KMS-11 (cell line): ENCODE measurements at regions not wholly inside any gene's neighbourhood (a gene's known extent, or its start where the extent isn't known, plus 50 kb on each side); places are given as distances from the start of the nearest gene placed in this dataset.

Experiments used
- H2AFZ ChIP-seq: fragments of 200-600 bp; sonication (generic); 2 replicates; pipeline ENCODE4 v1.6.1; 2016; ENCODE audit warnings: antibody characterized with exemption, mixed run types, low read depth
- H3K27ac ChIP-seq: fragments of 200-600 bp; sonication (generic); 2 replicates; pipeline ENCODE4 v1.6.1; 2016; ENCODE audit warnings: mild to moderate bottlenecking, mixed run types
- H3K27me3 ChIP-seq: fragments of 200-600 bp; sonication (generic); 2 replicates; pipeline ENCODE4 v1.6.1; 2017; ENCODE audit warnings: mild to moderate bottlenecking, low read depth, mixed run types, moderate library complexity; ENCODE audit not compliant: insufficient read depth
- H3K36me3 ChIP-seq: fragments of 200-600 bp; sonication (generic); 2 replicates; pipeline ENCODE4 v1.6.1; 2017; ENCODE audit warnings: mild to moderate bottlenecking, mixed run types; ENCODE audit not compliant: insufficient read depth
- H3K4me1 ChIP-seq: fragments of 200-600 bp; sonication (generic); 2 replicates; pipeline ENCODE4 v1.6.1; 2016; ENCODE audit warnings: mild to moderate bottlenecking, low read depth, mixed run types; ENCODE audit not compliant: poor library complexity, severe bottlenecking
- H3K4me2 ChIP-seq: fragments of 200-600 bp; sonication (generic); 2 replicates; pipeline ENCODE4 v1.7.0; 2016; ENCODE audit warnings: mild to moderate bottlenecking, mixed run types
- H3K4me3 ChIP-seq: fragments of 200-600 bp; sonication (generic); IDR thresholded peaks from 2 replicates; pipeline ENCODE4 v1.6.1; 2017; ENCODE audit warnings: low read depth, low read length, mixed read lengths; ENCODE audit not compliant: insufficient read depth
- H3K79me2 ChIP-seq: fragments of 200-600 bp; sonication (generic); 2 replicates; pipeline ENCODE4 v1.6.1; 2016; ENCODE audit warnings: low read depth, mixed run types; ENCODE audit not compliant: insufficient read depth
- H3K9ac ChIP-seq: fragments of 200-600 bp; sonication (generic); 2 replicates; pipeline ENCODE4 v1.6.1; 2016; ENCODE audit warnings: mild to moderate bottlenecking, mixed run types
- H4K20me1 ChIP-seq: fragments of 200-600 bp; sonication (generic); 2 replicates; pipeline ENCODE4 v1.6.1; 2016; ENCODE audit warnings: mild to moderate bottlenecking, mixed run types; ENCODE audit not compliant: insufficient read depth
- CTCF ChIP-seq: fragments of 200-600 bp; sonication (generic); conservative IDR thresholded peaks from 2 replicates; pipeline ENCODE4 v1.6.1; 2017; ENCODE audit warnings: low read depth, mild to moderate bottlenecking, antibody characterized with exemption, low read length, moderate library complexity, mixed read lengths

DNA sequence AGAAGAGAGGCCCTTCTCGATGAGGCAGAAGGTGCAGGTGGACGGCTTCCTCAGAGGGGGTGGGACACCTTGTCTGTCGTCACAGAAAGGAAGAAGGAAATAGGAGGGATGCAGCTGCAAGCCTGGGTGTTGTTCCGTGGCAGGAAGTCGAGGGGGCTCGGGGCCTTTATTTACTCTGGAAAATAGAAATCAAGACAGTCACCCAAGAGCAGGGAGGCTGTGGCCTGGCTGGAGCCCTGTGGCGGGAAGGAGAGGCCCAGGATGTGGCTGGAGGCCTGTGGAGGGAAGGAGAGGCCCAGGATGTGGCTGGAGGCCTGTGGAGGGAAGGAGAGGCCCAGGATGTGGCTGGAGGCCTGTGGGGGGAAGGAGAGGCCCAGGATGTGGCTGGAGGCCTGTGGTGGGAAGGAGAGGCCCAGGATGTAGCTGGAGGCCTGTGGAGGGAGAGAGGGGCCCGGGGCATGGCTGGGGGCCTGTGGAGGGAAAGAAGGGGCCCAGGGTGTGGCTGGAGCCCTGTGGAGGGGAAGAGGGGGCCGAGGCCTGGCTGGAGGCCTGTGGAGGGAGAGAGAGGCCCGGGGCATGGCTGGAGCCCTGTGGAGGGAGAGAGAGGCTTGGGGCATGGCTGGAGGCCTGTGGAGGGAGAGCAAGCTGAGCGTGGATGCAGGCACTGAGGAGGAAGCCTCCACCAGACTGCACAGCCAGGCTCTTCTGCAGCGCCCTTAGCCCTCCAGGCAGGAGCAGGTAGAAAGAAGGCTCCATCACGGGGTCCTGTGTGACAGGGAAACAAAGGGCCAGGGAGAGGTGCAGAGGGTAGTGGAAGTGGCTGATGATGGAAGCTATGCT is 97.3 kb upstream of the SFMBT2 start:
- no peak overlapping the region for H2AFZ ChIP-seq
- no peaks in the 10 kb centered on the region for H4K20me1 ChIP-seq
- H3K36me3 ChIP-seq = no peaks in the 10 kb centered on the region
- H3K79me2 ChIP-seq = no peaks in the 10 kb centered on the region
- H3K27ac ChIP-seq = no peak overlapping the region
- peaks cover 5% of the 10 kb centered on the region for H3K4me1 ChIP-seq
- no peak for TF ChIP-seq CTCF
- no peak overlapping the region for H3K4me3 ChIP-seq
- no peak overlapping the region for H3K9ac ChIP-seq
- no peak overlapping the region for H3K4me2 ChIP-seq
- H3K27me3 ChIP-seq = no peaks in the 10 kb centered on the region

DNA sequence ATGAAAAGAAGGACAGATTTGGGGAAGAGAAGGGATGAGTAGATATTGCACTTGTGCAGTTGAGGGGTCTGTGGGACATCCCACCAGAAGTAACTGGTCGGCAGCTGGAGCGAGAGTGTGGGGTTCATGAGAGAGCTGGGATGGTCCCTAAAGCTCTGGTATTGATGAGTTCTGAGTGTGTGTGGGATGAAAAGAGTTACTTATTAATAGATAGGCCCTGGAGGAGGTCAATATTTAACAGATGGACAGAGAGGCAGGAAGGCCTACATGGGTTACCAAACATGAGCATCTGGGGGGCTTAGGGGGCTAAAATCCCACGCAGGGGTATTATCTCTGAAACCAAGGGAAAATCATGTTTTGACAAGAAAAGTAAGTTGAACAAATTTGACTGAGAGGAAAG is 95.7 kb upstream of the SFMBT2 start:
- no peaks in the 10 kb centered on the region for H4K20me1 ChIP-seq
- no peak overlapping the region for H3K4me2 ChIP-seq
- no peak for TF ChIP-seq CTCF
- H3K9ac ChIP-seq = no peak overlapping the region
- H2AFZ ChIP-seq = no peak overlapping the region
- no peaks in the 10 kb centered on the region for H3K27me3 ChIP-seq
- H3K36me3 ChIP-seq = no peaks in the 10 kb centered on the region
- H3K27ac ChIP-seq = no peak overlapping the region
- H3K4me1 ChIP-seq = no peaks in the 10 kb centered on the region
- no peak overlapping the region for H3K4me3 ChIP-seq
- H3K79me2 ChIP-seq = no peaks in the 10 kb centered on the region

- H3K4me1 ChIP-seq = no peaks in the 10 kb centered on the region
- H3K36me3 ChIP-seq = no peaks in the 10 kb centered on the region
- H3K9ac ChIP-seq = no peak overlapping the region
- no peak overlapping the region for H3K4me2 ChIP-seq
- no peak overlapping the region for H3K27ac ChIP-seq
- no peak overlapping the region for H2AFZ ChIP-seq
- TF ChIP-seq CTCF = no peak
- H4K20me1 ChIP-seq = no peaks in the 10 kb centered on the region
- no peak overlapping the region for H3K4me3 ChIP-seq
- H3K79me2 ChIP-seq = no peaks in the 10 kb centered on the region
- no peaks in the 10 kb centered on the region for H3K27me3 ChIP-seq
Observed at GRCh38 chr10:7505196-7505595, 94.4 kb upstream of the SFMBT2 start.

DNA sequence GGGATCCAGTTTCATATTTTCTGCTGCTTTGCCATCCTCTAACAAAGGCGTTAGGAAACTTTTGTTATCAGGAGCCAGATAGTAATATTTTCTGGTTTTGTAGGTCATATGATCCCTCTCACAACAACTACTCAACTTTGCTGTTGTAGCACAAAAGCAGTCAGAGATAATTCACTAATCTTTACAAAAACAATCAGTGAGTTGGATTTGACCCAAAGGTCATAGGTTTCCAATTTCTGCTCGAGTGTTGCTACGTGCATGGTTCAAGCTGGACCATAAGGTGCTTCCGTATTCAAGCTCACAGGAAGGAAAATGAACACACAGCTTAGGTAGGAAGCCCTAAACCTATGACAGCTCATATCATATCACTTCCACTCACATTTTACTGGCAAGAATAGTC is 92.4 kb upstream of the SFMBT2 start:
- no peaks in the 10 kb centered on the region for H3K27me3 ChIP-seq
- no peak overlapping the region for H3K27ac ChIP-seq
- no peaks in the 10 kb centered on the region for H4K20me1 ChIP-seq
- no peak for TF ChIP-seq CTCF
- H3K36me3 ChIP-seq = no peaks in the 10 kb centered on the region
- H3K4me1 ChIP-seq = no peaks in the 10 kb centered on the region
- H2AFZ ChIP-seq = no peak overlapping the region
- no peaks in the 10 kb centered on the region for H3K79me2 ChIP-seq
- H3K4me2 ChIP-seq = no peak overlapping the region
- H3K4me3 ChIP-seq = no peak overlapping the region
- no peak overlapping the region for H3K9ac ChIP-seq
